A549 (cell line): ENCODE measurements at regions not wholly inside any gene's neighbourhood (a gene's known extent, or its start where the extent isn't known, plus 50 kb on each side); places are given as distances from the start of the nearest gene placed in this dataset.

Source experiments
- ATAC-seq, 2 experiments: fragments of 200-7000 bp in 1 of 2; fragments of >200 bp in 1 of 2; cut with Nextera tagmentation in 1 of 2; cut with Tn5 transposase in 1 of 2; 3 replicates each; pipeline versions ENCODE4 v1.8.0 to v1.9.1; 2018 to 2020; ENCODE audit warnings: mild to moderate bottlenecking in 1 of 2, moderate library complexity in 1 of 2
- CTCF ChIA-PET: fragments of 300-600 bp; sonication (Branson Sonifier 250); formaldehyde crosslinking; extraction: SDS; loops from one replicate; lab custom pipeline; 2021; ENCODE audit warnings: antibody characterized with exemption, inconsistent platforms; lab: Yijun Ruan, JAX
- POLR2A ChIA-PET: fragments of 350-600 bp; formaldehyde crosslinking; extraction: SDS; loops from one replicate; lab custom pipeline; 2021; ENCODE audit warnings: antibody characterized with exemption, inconsistent platforms; lab: Yijun Ruan, JAX
- DNase-seq, 2 experiments: peaks; one replicate each; pipeline versions ENCODE4 v3.0.0 to v3.0.0-alpha.2; 2011 to 2016; ENCODE audit warnings: low read depth in 1 of 2, low spot score in 1 of 2
- FAIRE-seq: peaks from 2 replicates; lab custom pipeline; 2011; peaks lifted over from hg19 to GRCh38; lab: Jason Lieb, UNC
- H3K27ac ChIP-seq, 2 experiments: fragments of >200 bp; sonication (Bioruptor Twin); formaldehyde crosslinking; 3 replicates each; pipeline ENCODE4 v1.5.1; 2016 to 2017
- H3K4me1 ChIP-seq: fragments of >200 bp; sonication (Bioruptor Twin); formaldehyde crosslinking; 3 replicates; pipeline ENCODE4 v1.6.1; 2016
- H3K4me2 ChIP-seq: fragments of >200 bp; sonication (Bioruptor Twin); formaldehyde crosslinking; 3 replicates; pipeline ENCODE4 v1.6.1; 2016
- H3K4me3 ChIP-seq: fragments of >200 bp; sonication (Bioruptor Twin); formaldehyde crosslinking; 3 replicates; pipeline ENCODE4 v1.5.1; 2016
- H3K9me3 ChIP-seq: fragments of >200 bp; sonication (Bioruptor Twin); formaldehyde crosslinking; 3 replicates; pipeline ENCODE4 v1.6.1; 2016
- BCL3 ChIP-seq: fragments of >200 bp; sonication (Bioruptor Twin); formaldehyde crosslinking; IDR thresholded peaks from 3 replicates; pipeline ENCODE4 v1.6.1; 2016
- BHLHE40 ChIP-seq: IDR thresholded peaks from 2 replicates; pipeline ENCODE4 v1.6.1; 2012; ENCODE audit warnings: low read depth, low read length, inconsistent platforms
- CHD2 ChIP-seq: fragments of 150-350 bp; IDR thresholded peaks from 2 replicates; pipeline ENCODE4 v1.6.1; 2014; ENCODE audit warnings: low read length; ENCODE audit not compliant: partially characterized antibody
- CHD4 ChIP-seq: fragments of 200-600 bp; sonication (generic); IDR thresholded peaks from 2 replicates; pipeline ENCODE4 v1.6.1; 2016; ENCODE audit warnings: antibody characterized with exemption, mild to moderate bottlenecking, borderline replicate concordance
- EHF ChIP-seq: fragments of 250-450 bp; sonication (Bioruptor Pico); IDR thresholded peaks from 2 replicates; pipeline ENCODE4 v1.5.0; 2020; ENCODE audit warnings: mild to moderate bottlenecking
- GATA3 ChIP-seq: IDR thresholded peaks from 2 replicates; pipeline ENCODE4 v1.6.1; 2012; ENCODE audit warnings: borderline replicate concordance
- HMGXB4 ChIP-seq: fragments of 250-450 bp; sonication (Bioruptor Pico); IDR thresholded peaks from 2 replicates; pipeline ENCODE4 v1.5.0; 2021; ENCODE audit warnings: mild to moderate bottlenecking, moderate library complexity, borderline replicate concordance
- HOXA7 ChIP-seq: fragments of 250-450 bp; sonication (Bioruptor Pico); IDR thresholded peaks from 2 replicates; pipeline ENCODE4 v1.5.0; 2020; ENCODE audit warnings: mild to moderate bottlenecking, moderate library complexity
- HOXB5 ChIP-seq: fragments of 250-450 bp; sonication (Bioruptor Pico); IDR thresholded peaks from 2 replicates; pipeline ENCODE4 v1.5.0; 2020; ENCODE audit warnings: mild to moderate bottlenecking, moderate library complexity
- JUN ChIP-seq, 2 experiments: fragments of >200 bp; sonication (Bioruptor Twin); formaldehyde crosslinking; IDR thresholded peaks; 2 replicates in 1 of 2; 3 replicates in 1 of 2; pipeline ENCODE4 v1.6.1; 2016 to 2017
- KDM5A ChIP-seq: fragments of 200-600 bp; sonication (generic); IDR thresholded peaks from 2 replicates; pipeline ENCODE4 v1.6.1; 2016; ENCODE audit warnings: antibody characterized with exemption, mild to moderate bottlenecking
- MAFK ChIP-seq: fragments of 450-650 bp; IDR thresholded peaks from 2 replicates; pipeline ENCODE4 v1.6.1; 2014; ENCODE audit not compliant: partially characterized antibody
- MYC ChIP-seq: IDR thresholded peaks from 2 replicates; pipeline ENCODE4 v1.6.1; 2012; ENCODE audit warnings: mild to moderate bottlenecking, inconsistent platforms, low read length, improper control_type of control experiment, borderline replicate concordance
- RCOR1 ChIP-seq: fragments of 150-350 bp; IDR thresholded peaks from 2 replicates; pipeline ENCODE4 v1.6.1; 2014; ENCODE audit warnings: antibody characterized with exemption, low read length, low read depth
- RNF2 ChIP-seq: fragments of 200-600 bp; sonication (generic); IDR thresholded peaks from 2 replicates; pipeline ENCODE4 v1.6.1; 2016; ENCODE audit warnings: low read depth, mild to moderate bottlenecking, antibody characterized with exemption, moderate library complexity, borderline replicate concordance
- ZFP36 ChIP-seq: fragments of 450-650 bp; IDR thresholded peaks from 2 replicates; pipeline ENCODE4 v1.6.1; 2014; ENCODE audit warnings: borderline replicate concordance; ENCODE audit not compliant: partially characterized antibody
- ZNF302 ChIP-seq: fragments of 250-450 bp; sonication (Bioruptor Pico); IDR thresholded peaks from 2 replicates; pipeline ENCODE4 v1.9.0; 2021; ENCODE audit warnings: inconsistent platforms, mild to moderate bottlenecking, moderate library complexity
- ZSCAN20 ChIP-seq: fragments of 250-450 bp; sonication (Bioruptor Pico); IDR thresholded peaks from 2 replicates; pipeline ENCODE4 v1.8.0; 2022; ENCODE audit warnings: mild to moderate bottlenecking, moderate library complexity
- WGBS: methylation state at CpG from one replicate; pipeline ENCODE4 v1.1.6; 2017; ENCODE audit errors: missing lambda C conversion rate; 5-methylcytosine and 5-hydroxymethylcytosine counted together
- TF ChIP-seq, protein P1 (sequence below): IDR thresholded peaks from 2 replicates; pipeline ENCODE4 v1.6.1; 2012; ENCODE audit warnings: low read depth, borderline replicate concordance
- TF ChIP-seq, protein P2 (sequence below): fragments of 450-650 bp; IDR thresholded peaks from 2 replicates; pipeline ENCODE4 v1.6.1; 2014; ENCODE audit warnings: antibody characterized with exemption

DNA sequence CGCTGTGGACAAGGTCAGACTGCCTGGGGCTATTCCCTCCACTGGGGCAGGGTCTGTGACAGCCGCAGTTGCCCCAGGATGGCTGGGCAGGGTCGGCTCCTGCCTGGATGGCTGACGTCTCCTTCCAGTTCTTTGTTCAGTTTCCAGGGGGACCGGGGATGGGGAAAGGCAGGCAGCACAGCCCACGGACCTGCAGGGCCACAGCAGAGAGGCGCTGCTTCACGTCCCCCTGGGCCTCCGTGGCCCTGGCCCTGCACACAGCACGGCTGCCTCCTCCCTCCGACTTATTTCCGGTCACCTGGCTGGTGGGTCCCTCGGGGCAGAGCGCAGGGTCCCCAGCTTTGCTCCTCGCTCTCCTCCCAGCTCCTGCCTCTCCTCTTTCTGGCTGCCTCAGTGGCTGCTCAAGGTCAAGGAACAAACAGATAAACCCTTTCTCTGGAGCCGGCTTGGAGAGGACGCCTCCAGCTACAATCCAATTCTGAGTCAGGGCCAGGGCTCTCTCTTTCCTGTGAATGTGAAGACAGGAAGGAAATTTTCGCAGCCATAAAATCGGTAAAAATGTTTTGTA lies 169.7 kb downstream of the C9orf50 start:
- CTCF ChIA-PET = interaction anchor here (0.8 to 1.7 kb wide), 3 partner anchors 18 to 244 kb away, joined by 3 to 4 read pairs (median 3); no protein-coding TSS in a partner anchor
- Histone ChIP-seq H3K4me3 (no peak overlapping the region), H3K4me1 (peaks cover 8% of the 10 kb centered on the region; the same call in 1 of the 3 replicates), H3K27ac (peak overlapping the region in 1 of 2 experiments; percentile 64; a peak in 3 of 6 replicates), H3K4me2 (no peak overlapping the region), H3K9me3 (0 out of 3 replicates have a peak, but pooled peaks cover 5% of the 10 kb centered on the region)
- ATAC-seq = no peak
- 86% methylated on average over 19 of the region's 19 CpGs for WGBS
- no peak for DNase-seq
- TF ChIP-seq HOXB5 (CRISPR knock-in tag) = no peak
- no peak for TF ChIP-seq RCOR1
- TF ChIP-seq MAFK = no peak
- TF ChIP-seq, protein P1, sequence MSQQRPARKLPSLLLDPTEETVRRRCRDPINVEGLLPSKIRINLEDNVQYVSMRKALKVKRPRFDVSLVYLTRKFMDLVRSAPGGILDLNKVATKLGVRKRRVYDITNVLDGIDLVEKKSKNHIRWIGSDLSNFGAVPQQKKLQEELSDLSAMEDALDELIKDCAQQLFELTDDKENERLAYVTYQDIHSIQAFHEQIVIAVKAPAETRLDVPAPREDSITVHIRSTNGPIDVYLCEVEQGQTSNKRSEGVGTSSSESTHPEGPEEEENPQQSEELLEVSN = no peak
- TF ChIP-seq ZFP36 = no peak
- TF ChIP-seq HMGXB4 (CRISPR knock-in tag) = no peak
- TF ChIP-seq GATA3 = no peak
- TF ChIP-seq KDM5A = no peak
- TF ChIP-seq, protein P2, sequence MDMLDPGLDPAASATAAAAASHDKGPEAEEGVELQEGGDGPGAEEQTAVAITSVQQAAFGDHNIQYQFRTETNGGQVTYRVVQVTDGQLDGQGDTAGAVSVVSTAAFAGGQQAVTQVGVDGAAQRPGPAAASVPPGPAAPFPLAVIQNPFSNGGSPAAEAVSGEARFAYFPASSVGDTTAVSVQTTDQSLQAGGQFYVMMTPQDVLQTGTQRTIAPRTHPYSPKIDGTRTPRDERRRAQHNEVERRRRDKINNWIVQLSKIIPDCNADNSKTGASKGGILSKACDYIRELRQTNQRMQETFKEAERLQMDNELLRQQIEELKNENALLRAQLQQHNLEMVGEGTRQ = no peak
- TF ChIP-seq RNF2 = no peak
- TF ChIP-seq ZNF302 = no peak
- no peak for TF ChIP-seq BCL3
- TF ChIP-seq ZSCAN20 (CRISPR knock-in tag) = no peak
- no peak for TF ChIP-seq CHD2
- POLR2A ChIA-PET = no interaction called here
- FAIRE-seq = no peak

- POLR2A ChIA-PET = no interaction called here
- WGBS = 92% methylated on average over 16 of the region's 16 CpGs
Observed at GRCh38 chr9:129449066-129449465, 171.8 kb downstream of the C9orf50 start.

DNA sequence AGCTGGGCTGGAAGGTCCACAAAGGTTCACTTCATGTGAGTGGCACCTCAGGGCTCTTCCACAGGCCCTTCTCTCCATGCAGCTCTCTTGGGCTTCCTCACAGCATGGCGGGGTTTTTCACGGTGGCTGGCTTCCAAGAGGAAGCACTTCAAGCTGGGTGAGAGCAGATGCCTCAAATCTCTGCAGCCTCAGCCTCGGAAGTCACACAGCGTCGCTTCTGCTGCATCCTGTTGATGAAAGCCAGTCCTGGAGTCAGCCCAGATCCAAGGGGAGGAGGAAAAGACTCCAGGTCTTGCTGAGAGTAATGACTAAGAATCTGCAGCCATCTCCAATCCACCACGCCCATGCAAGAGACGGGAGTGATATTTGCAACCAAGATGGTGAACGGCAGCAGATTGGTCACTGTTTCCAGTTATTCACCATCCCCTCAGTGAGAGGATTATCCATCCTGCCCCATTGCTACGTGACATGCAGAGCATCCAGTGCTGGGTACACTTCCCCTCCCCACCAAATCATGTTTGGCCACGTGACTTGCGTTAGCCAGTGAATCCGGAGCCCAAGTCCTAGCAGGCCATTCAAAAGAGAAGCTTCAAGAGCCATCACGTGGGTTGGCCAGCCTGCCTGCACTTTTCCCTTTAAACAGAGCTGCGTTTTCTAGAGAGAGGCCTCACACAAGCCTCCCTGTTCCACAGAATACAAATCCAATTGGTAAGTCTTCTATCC lies 173.9 kb downstream of the C9orf50 start:
- Histone ChIP-seq H3K4me1 (peaks cover 18% of the 10 kb centered on the region), H3K4me2 (no peak overlapping the region), H3K9me3 (0 out of 3 replicates have a peak, but pooled peaks cover 5% of the 10 kb centered on the region), H3K27ac (no peak overlapping the region), H3K4me3 (no peak overlapping the region)
- POLR2A ChIA-PET = no interaction called here
- FAIRE-seq (no peak), ATAC-seq (no peak), DNase-seq (no peak)
- CTCF ChIA-PET = no interaction called here
- 92% methylated on average over 14 of the region's 14 CpGs for WGBS
- TF ChIP-seq MYC (no peak), BHLHE40 (no peak), CHD4 (no peak), HOXA7 (no peak), RCOR1 (no peak)
- TF ChIP-seq, protein P1 = no peak

More at GRCh38 chr9:129449066-129449465, 171.8 kb downstream of the C9orf50 start:
- DNase-seq = no peak
- H3K4me1 ChIP-seq = peaks cover under 1% of the 10 kb centered on the region; the same call in 1 of the 3 replicates
- no peak overlapping the region for H3K4me3 ChIP-seq
- peak overlapping the region in 1 of 2 experiments; percentile 35; a peak in 2 of 6 replicates for H3K27ac ChIP-seq
- TF ChIP-seq JUN (IDR thresholded peaks at IDR 0.05) (no peak), EHF (CRISPR knock-in tag) (no peak)
- no peak for ATAC-seq
- no peak overlapping the region for H3K4me2 ChIP-seq
- CTCF ChIA-PET = interaction anchor here (0.6 to 1.4 kb wide), 2 partner anchors 11 to 964 kb away, joined by 3 read pairs; no protein-coding TSS in a partner anchor
- FAIRE-seq = no peak
- 0 out of 3 replicates have a peak, but pooled peaks cover 5% of the 10 kb centered on the region for H3K9me3 ChIP-seq
